GM19468 (cell line): ENCODE measurements at regions not wholly inside any gene's neighbourhood (a gene's known extent, or its start where the extent isn't known, plus 50 kb on each side); places are given as distances from the start of the nearest gene placed in this dataset.

Source experiments
- ATAC-seq: cut with Tn5 transposase; IDR thresholded peaks from one replicate; pipeline ENCODE4 v1.9.1; 2021; ENCODE audit warnings: mild to moderate bottlenecking, moderate library complexity, moderate number of reproducible peaks; ENCODE audit not compliant: unreplicated experiment; ENCODE audit errors: extremely low read depth

- ATAC-seq, result no peak
Observed at GRCh38 chr5:53323511-53323910, 156.9 kb upstream of the FST start.

GRCh38 chr5:53323943-53324642, 156.3 kb upstream of the FST start:
- peak; percentile 73 for ATAC-seq

- ATAC-seq, result no peak
Observed at GRCh38 chr5:53326424-53327153, 153.8 kb upstream of the FST start.

- ATAC-seq, result no peak
Observed at GRCh38 chr5:53327811-53328334, 152.6 kb upstream of the FST start.

- ATAC-seq, result no peak
Observed at GRCh38 chr5:53330491-53330890, 149.9 kb upstream of the FST start.

- ATAC-seq, result no peak
Observed at GRCh38 chr5:53331463-53331862, 149.0 kb upstream of the FST start.

GRCh38 chr5:53333160-53333559, 147.3 kb upstream of the FST start:
- ATAC-seq, result no peak

GRCh38 chr5:53334431-53334941, 145.9 kb upstream of the FST start:
- no peak for ATAC-seq

- ATAC-seq, result no peak
Observed at GRCh38 chr5:53335115-53335514, 145.3 kb upstream of the FST start.

- no peak for ATAC-seq
Observed at GRCh38 chr5:53337827-53338226, 142.6 kb upstream of the FST start.

- no peak for ATAC-seq
Observed at GRCh38 chr5:53338971-53339370, 141.5 kb upstream of the FST start.

GRCh38 chr5:53339962-53340540, 140.4 kb upstream of the FST start:
- ATAC-seq, result no peak

GRCh38 chr5:53340956-53341750, 139.3 kb upstream of the FST start:
- ATAC-seq, result no peak

GRCh38 chr5:53342236-53342635, 138.2 kb upstream of the FST start:
- no peak for ATAC-seq

GRCh38 chr5:53343187-53343586, 137.2 kb upstream of the FST start:
- no peak for ATAC-seq

GRCh38 chr5:53350368-53350767, 130.1 kb upstream of the FST start:
- no peak for ATAC-seq

GRCh38 chr5:53350991-53351770, 129.2 kb upstream of the FST start:
- ATAC-seq, result no peak

- no peak for ATAC-seq
Observed at GRCh38 chr5:53355316-53355715, 125.1 kb upstream of the FST start.

GRCh38 chr5:53355931-53356330, 124.5 kb upstream of the FST start:
- no peak for ATAC-seq

- ATAC-seq, result no peak
Observed at GRCh38 chr5:53357439-53357838, 123.0 kb upstream of the FST start.
